ENCODE measurements at regions not wholly inside any gene's neighbourhood (a gene's known extent, or its start where the extent isn't known, plus 50 kb on each side); places are given as distances from the start of the nearest gene placed in this dataset.
"Not testable (repeated sequence)": the region's sequence is repeated elsewhere in the genome, so short reads cannot be mapped to it uniquely, and the experiment has no call there.

DNA sequence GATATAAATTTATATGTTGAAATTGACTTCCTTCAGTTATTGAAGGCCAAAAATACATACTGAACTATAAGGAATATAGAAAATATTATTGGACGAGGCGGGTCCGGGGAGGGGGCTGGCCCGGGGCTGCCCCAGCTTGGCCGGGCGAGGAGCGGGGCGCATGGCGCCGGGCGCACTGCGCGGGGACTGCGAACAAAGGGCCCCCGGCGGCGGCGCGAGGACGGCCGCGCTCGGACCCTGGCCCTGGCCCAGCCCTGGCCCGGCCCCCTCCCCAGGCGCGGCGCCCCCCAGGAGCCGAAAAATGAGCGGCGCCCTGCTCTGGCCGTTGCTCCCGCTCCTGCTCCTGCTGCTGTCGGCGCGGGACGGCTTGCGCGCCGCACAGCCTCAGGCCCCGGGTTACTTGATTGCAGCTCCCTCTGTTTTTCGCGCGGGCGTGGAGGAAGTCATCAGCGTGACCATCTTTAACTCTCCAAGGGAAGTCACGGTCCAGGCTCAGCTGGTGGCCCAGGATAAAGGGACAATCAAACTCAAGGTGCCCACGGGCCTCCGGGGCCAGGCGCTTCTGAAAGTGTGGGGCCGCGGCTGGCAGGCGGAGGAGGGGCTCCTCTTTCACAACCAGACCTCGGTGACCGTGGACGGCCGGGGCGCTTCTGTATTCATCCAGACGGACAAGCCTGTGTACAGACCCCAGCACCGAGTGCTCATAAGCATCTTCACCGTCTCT lies 1247.6 kb upstream of the PHF14 start:
- DNase-seq, result not testable (repeated sequence)

DNA sequence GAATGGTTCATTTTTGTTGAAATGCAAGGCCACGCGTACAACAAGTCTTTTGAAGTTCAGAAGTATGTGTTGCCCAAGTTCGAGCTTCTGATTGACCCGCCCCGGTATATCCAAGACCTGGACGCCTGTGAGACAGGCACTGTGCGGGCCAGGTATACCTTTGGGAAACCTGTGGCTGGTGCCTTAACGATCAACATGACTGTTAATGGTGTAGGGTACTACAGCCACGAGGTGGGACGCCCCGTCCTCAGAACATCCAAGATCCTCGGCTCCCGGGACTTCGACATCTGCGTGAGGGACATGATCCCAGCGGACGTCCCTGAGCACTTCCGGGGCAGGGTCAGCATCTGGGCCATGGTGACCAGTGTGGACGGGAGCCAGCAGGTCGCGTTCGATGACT lies 1246.9 kb upstream of the PHF14 start:
- not testable (repeated sequence) for DNase-seq

DNA sequence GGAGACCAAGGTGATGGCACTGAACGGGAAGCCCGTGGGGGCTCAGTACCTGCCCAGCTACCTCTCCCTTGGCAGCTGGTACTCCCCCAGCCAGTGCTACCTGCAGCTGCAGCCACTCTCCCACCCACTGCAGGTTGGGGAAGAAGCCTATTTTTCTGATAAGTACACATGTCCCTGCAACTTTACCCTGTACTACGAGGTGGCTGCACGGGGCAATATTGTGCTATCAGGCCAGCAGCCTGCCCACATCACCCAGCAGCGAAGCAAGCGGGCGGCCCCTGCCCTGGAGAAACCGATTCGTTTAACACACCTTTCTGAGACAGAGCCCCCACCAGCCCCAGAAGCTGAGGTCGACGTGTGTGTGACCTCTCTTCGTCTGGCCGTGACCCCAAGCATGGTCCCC lies 1246.2 kb upstream of the PHF14 start:
- DNase-seq, result not testable (repeated sequence)

DNA sequence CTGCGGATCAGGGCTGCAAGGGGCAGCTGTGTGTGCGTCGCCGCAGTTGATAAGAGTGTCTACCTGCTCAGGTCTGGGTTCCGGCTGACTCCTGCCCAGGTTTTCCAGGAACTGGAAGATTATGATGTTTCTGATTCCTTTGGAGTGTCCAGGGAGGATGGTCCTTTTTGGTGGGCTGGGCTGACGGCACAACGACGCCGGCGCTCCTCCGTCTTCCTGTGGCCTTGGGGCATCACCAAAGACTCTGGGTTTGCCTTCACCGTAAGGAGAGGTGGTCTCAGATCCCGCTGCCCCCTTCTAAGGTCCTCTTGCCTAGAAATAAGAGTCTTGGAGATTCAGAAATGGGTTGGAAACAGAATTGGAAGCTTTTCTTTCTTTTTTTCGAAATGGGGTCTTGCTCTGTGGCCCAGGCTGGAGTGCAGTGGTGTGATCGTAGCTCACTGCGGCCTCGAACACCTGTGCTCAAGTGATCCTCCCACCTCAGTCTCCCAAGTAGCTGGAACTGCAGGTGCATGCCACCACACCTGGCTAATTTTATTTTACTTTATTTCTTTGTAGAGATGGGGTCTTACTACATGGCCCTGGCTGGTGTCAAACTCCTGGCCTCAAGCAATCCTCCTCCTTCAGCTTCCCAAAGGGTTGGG lies 1245.5 kb upstream of the PHF14 start:
- DNase-seq, result not testable (repeated sequence)

DNA sequence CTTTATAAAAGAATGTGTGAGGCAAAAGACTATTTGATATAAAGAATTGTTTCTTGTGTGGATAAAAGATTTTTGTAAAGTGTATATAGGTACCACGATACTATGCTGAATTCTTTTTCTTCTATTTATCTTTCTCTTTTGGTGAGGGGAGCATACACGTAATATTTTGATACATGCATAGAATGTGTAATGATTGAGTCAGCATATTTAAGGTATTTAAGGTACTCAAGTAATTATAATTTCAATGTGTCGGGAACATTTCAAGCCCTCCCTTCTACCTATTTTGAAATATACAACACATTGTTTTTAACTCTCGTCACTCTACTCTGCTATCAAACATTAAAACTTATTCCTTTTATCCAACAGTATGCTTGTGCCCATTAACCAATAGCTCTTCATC lies 1221.6 kb upstream of the PHF14 start:
- no peak for DNase-seq

DNA sequence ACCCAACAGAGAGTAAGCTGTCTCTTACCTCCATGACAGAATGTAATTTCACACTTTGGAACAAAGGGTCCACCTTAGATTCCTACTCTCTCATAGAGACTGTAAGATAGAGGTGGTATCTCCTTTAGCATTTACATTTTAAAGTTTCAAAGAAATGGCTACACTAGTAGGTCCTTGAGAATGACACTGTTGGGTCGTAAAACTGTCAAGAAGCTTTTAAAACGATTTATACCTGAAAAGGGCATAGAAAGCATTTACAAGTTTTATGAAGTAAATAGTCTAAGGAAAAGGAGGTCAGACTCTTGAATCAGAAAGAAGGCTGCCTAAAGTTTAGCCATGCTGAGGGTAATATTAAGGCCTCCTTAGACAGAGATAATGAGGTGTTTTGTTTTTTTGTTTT lies 1212.4 kb upstream of the PHF14 start:
- no peak for DNase-seq

DNA sequence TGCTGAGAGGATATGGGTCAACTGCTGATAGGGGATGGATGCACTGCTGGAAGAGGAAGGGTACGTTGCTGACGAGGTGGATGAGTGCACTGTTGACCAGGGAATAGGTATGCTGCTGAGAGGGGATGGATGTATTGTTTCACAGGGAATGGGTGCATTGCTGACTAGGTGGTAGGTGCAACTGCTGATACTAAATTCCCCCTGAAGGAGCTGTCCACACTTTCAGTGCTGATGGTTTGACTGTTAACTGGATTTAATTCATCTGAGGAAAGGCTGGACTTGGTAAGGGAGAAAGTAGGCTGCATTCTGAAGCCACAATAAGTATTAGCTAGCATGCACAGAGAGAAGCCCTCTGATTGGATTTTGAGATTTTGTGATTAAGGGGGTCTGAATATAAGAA lies 1196.8 kb upstream of the PHF14 start:
- DNase-seq, result no peak

DNA sequence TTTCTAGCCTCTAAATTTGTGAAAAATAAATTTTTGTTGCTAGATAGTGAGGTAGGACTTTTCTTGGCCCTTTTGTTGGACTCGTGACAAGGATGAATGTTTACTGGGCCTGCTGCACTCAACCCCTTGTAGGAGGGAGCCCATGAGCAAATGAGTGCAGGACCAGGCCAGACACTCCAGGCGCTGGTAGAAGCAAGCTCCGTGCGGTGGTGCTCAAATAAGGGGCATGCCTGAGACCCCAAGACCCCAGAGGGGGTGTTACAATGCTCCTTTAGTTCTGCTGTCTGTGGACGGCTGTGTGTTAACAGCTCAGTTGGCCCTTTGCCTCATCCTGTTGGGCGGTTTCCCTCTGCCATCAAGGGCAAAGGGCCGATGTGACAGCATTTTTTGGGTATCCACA lies 1195.3 kb upstream of the PHF14 start:
- no peak for DNase-seq

DNA sequence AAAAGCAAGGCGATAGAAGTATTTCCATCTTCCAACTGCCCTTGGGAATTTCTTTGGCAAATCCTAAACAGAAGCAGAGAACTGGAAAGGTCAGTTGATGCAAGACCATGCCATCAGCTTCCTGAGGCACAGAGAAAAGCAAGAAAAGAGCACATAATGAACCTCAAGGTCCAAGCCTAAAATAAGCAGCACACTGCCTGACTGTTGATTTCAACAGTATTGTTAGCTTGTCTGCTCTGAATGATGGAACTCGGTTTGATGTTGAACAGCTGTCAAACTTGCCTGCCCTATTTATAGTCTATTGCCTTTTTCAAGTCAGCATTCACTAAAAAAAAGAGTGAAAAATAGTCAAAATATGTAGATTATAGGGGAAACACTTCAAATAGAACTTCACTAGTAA lies 1192.0 kb upstream of the PHF14 start:
- no peak for DNase-seq

DNA sequence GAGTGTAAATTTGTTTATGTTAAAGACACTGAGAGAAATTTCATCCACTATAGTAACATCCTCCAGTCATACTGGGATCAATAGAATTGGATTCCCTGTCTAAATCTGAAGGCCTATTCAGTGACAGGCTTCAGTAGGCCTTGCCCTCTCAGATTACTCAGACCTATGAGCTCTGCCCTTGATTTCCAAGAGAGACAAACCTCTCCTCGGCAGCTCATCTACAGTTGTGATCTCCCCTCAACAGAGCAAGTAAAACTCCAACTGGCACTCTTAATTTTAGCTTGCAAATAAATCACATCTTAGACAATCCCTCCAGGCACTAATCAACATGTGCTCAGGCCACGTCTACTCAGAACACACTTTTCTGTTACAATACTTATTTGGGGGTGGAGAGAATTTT lies 1191.4 kb upstream of the PHF14 start:
- DNase-seq, result no peak

DNA sequence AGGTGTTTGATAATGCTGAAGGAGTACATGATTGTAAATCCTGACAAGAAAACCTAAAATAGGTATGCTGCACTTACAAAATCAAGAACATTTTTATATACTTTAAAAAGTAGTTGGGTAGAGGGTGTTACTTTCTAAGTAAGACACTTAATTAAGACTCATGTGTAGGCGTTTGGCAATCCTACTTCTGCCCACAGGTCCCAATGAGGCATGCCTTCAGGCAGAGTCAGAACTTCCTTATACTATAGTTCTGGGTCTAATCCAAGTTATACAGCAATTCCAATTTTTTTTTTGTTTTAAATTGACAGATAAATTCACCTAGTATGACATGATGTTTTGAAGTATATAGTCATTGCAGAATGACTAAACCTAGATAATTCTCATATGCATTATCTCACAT lies 1188.5 kb upstream of the PHF14 start:
- DNase-seq, result no peak

DNA sequence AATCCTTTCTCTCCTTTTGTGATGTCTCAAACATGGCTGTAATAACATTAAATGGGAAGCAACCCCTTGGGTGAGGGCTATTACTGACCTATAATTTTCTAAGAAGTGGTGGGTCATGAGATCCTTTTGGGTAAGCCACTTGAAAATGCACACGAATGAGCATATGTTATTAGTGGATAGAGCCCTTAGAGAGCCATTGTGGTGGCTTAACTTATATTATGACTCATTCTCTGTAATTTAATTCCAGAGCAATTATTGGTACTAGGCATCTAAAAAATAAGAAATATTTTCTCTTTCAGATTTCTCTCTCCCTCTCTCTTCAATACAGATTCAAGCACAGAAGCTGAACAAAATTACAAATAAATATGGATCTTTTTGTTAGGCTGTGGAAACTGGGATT lies 1177.4 kb upstream of the PHF14 start:
- no peak for DNase-seq

DNA sequence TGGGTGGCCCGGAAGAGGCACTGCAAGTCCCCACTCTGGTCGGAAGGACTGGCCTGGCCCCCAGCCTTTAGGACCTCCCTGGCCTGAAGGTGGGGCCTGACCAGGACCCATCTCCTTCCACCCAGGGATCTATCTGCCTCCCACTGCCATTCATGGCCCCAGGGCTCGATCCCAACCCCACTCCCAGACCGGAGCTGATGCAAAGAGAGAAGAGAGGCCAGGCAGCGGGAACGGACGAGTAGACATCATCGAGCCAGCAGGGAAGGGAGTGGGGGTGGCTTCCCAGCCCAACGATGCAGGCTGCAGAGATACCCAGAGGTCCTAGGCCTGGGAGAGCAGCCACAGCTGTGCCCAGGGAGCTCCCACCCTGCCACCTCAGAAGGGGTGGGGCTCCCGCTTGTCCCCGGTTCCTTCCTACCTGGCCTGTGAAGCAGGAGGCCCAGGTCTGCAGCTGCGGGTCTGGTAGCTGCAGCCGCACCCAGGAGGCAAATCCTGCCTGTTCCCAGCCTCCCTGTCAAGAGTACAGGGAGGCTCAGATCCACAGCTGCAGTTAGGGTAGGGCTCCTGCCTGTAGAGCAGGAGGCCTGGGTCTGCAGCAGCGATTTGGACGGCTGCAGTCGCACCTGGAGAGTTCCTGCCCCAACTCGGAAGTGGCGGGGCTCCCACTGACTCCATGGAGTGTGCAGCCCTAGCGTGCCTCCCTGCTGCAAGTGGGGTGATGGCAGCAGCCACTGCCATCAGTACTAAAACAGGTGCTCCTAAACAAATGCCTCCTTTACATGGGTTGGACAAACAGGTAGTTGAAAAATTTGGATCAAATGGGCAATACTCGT lies 1151.0 kb upstream of the PHF14 start:
- no peak for DNase-seq

DNA sequence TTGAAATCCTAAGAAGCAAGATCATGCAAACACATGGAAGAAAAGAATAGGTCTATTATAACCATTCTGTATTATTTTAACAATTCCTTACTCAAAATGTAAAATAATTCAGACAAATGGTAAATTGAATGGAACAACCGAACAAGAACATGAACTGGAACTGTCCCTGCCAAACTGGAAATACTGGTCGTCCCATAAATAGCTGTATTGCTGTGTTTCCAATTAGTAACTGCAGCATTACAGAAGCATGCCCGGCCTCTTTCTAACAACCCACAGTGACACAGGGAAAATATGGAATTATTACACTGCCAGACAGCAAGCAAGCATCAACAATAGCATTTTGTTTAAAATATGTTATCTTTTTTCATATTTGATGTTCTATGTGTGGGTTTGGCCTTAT lies 1138.5 kb upstream of the PHF14 start:
- DNase-seq, result no peak

DNA sequence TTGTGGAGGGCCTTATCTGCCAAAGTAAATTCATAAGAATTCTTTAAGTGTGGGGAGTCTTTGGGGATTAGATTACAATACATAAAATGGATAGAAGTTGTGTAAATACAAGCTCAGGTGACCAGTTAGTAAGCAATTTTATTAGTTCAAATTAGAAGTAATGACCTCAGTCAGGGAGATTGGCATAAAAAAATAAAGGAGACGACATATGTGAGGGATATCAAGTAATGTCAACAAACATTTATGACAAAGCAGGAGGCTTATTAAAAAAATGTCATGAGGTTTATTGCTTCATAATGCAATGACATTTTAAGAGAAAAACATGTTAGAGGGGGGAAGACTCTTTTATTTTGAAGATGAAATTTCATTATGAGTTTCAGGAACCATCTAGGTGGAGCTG lies 1137.0 kb upstream of the PHF14 start:
- no peak for DNase-seq

DNA sequence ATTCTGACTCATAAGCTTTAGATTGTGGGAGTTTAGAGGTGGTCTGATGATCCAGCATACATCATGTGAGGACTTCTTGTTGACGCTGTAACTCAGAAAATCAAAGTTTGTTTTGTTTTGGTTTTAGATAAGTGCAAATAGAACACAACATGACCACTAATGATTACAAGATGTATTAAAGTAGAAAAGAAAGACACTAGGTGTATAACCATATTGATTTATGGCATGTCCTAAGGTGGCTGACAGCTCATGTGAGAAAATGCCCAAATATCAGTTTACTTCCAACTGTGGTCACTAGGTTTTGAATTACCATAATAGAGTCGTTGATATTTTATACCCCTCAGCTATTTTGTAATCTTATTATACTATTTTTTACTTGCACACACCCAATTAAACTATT lies 1131.4 kb upstream of the PHF14 start:
- DNase-seq, result no peak

DNA sequence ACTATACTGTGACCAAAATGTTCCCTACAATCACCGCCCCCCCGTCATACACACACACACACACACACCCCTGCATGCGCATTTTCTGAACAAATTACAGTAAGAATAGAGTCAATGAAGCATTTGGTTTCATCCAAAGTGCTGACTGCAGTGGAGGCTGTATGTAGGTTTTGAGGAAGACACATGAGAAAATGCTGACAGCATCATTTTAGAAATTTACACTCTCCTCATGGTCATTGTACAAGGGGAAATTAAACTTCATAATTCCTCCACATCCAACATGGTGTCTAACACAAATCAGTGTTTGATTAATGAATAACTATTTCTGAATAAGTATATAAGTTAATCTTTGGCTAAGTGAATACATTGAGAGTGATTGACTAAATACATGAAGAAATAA lies 1126.8 kb upstream of the PHF14 start:
- DNase-seq, result no peak

DNA sequence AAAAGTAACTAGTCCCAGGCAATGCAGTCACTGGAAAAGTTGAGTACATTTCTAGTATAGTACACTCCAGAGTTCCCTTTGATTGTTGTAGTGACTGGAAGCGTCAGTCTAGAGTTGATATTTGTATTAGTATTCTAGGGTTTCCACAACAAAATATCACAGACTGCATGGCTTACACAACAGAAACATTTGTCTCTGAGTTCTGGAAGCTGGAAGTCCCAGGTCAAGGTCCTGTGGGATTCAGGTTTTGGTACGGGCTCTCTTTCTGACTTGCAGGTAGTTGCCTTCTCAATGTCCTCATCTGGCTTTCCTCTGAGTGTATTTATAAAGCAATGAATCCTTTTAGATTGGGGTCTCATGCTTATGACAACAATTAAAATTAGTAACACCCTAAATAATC lies 1119.1 kb upstream of the PHF14 start:
- DNase-seq, result no peak

DNA sequence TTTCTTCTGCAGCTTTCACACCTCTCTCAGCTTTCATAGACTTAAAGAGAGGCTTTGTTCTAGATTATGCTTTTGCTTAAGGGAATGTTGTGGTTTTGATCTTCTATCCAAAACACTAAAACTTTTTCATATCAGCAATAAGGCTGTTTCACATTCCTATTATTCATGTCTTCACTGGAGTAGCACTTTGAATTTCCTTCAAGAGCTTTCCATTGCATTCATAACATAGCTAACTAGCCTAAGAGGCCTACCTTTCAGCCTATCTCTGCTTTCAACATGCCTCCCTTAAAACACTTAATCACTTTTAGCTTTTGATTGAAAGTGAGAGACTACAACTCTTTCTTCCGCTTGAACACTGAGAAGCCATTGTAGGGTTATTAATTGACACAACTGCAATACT lies 1117.0 kb upstream of the PHF14 start:
- DNase-seq, result no peak

DNA sequence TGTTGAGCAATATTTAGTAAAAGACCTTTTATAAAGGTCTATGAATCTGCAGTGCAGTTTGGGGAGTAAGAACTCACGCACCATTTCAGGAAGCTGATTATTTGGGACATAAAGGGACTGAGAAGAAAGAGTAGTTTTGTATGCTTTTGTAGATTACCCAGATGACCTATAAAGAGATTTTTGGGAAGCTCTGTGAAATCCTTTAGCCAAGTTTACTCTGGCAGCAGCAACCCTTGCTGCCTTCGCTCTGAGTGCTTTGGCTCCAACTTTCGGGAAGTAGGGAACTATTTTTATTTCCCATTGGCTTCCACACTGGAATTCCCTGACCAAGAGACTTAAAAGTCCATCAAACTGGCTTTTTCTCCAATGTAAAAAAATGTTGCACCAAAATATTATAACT lies 1110.1 kb upstream of the PHF14 start:
- no peak for DNase-seq

DNA sequence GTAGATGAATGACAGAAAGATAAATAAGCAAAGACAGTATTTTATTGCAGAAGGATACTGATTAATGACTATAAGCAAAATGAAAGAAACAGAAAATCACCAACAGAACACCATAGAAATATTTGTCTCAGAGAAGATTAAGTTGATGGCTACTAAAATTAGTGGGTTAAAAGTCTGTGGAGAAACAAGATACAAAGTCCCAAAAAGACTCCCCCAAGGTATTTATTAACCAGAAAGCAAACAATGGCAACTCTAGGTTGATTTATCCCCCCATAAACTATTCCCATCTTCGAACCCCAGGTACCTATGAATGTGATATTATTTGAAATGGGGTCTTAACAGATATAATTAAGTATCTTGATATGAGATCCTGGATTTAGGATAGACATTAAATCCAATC lies 1104.5 kb upstream of the PHF14 start:
- DNase-seq, result no peak

DNA sequence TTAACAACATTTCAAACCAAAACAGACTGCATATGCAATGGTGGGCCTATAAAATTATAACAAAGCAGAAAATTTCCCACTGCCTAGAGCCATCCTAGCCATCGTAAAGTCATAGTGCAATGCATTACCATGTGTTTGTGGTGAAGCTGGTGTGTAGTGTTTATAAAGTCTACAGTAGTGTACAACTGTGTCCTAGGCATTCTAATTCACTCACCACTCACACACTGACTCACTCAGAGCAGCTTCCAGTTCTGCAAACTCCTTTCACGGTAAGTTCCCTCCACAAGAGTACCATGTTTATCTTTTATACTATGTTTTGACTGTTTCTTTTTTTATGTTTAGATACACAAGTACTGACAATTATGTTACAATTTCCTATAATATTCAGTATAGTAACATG lies 1104.1 kb upstream of the PHF14 start:
- DNase-seq, result no peak

DNA sequence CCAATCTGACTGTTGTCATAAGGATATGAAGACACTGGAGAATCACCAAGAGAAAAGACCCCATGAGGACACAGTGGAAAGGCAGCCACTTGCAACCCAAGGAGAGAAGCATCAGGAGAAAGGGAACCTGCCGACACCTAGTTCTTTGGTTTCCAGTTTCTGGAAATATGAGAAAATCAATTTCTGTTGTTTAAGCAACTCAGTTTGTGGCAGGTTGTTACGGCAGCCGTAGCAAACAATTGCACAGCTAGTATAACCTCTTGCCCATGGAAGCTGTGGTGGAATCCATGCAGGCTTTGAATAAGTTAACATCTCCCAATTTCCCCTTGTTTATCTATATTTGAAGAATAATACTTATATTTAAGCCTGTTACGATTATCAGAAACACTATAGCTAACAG lies 1103.0 kb upstream of the PHF14 start:
- no peak for DNase-seq

DNA sequence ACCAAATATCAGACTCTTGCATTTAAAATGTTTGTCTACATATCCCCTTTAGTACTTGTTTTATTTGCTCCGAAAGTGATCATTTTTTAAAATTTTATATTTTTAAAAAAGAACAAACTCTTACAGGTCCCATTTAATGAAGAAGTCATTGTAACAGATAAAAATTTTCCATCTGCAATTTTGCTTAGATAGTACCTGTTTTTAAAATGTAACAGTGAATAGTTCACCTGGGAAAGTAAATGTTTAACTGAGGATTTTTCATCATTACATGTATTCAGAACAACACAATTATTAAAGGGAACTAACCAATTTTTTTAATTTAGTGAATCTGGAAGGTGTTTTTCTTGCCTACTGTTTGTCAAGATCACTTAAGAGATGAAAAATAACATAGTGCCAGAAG lies 1099.5 kb upstream of the PHF14 start:
- no peak for DNase-seq
